ENCODE measurements at regions not wholly inside any gene's neighbourhood (a gene's known extent, or its start where the extent isn't known, plus 50 kb on each side); places are given as distances from the start of the nearest gene placed in this dataset.

GRCh38 chr16:75780669-75781068 lies 54.4 kb upstream of the CPHXL start:
- H3K27ac Mint-ChIP-seq: no peak overlapping the region
- H3K4me3 Mint-ChIP-seq: no peak overlapping the region
- no peaks in the 10 kb centered on the region for H3K9me3 Mint-ChIP-seq
- H3K27me3 Mint-ChIP-seq (ENCODE audit: insufficient read depth): peaks cover 27% of the 10 kb centered on the region
- H3K36me3 Mint-ChIP-seq (ENCODE audit: low read depth): no peaks in the 10 kb centered on the region
- intact Hi-C loops (cut with micrococcal nuclease): no loop called here
- no peaks in the 10 kb centered on the region for H3K4me1 Mint-ChIP-seq (ENCODE audit: low read depth)
- no peak for DNase-seq (ENCODE audit: low spot score)

GRCh38 chr16:75781683-75782343 lies 55.5 kb upstream of the CPHXL start:
- H3K4me1 Mint-ChIP-seq (ENCODE audit: low read depth): no peaks in the 10 kb centered on the region
- H3K4me3 Mint-ChIP-seq: no peak overlapping the region
- intact Hi-C loops (cut with micrococcal nuclease): no loop called here
- no peaks in the 10 kb centered on the region for H3K36me3 Mint-ChIP-seq (ENCODE audit: low read depth)
- no peaks in the 10 kb centered on the region for H3K9me3 Mint-ChIP-seq
- peaks cover 23% of the 10 kb centered on the region for H3K27me3 Mint-ChIP-seq (ENCODE audit: insufficient read depth)
- no peak overlapping the region for H3K27ac Mint-ChIP-seq
- no peak for DNase-seq (ENCODE audit: low spot score)

- no peaks in the 10 kb centered on the region for H3K9me3 Mint-ChIP-seq
- H3K27ac Mint-ChIP-seq: no peak overlapping the region
- peaks cover 11% of the 10 kb centered on the region for H3K27me3 Mint-ChIP-seq (ENCODE audit: insufficient read depth)
- DNase-seq (ENCODE audit: low spot score): no peak
- intact Hi-C loops (cut with micrococcal nuclease): no loop called here
- no peaks in the 10 kb centered on the region for H3K4me1 Mint-ChIP-seq (ENCODE audit: low read depth)
- no peak overlapping the region for H3K4me3 Mint-ChIP-seq
- no peaks in the 10 kb centered on the region for H3K36me3 Mint-ChIP-seq (ENCODE audit: low read depth)
Observed at GRCh38 chr16:75787440-75787839, 61.1 kb upstream of the CPHXL start.

- DNase-seq (ENCODE audit: low spot score): no peak
- no peak overlapping the region for H3K4me3 Mint-ChIP-seq
- peaks cover 2% of the 10 kb centered on the region for H3K27me3 Mint-ChIP-seq (ENCODE audit: insufficient read depth)
- no peaks in the 10 kb centered on the region for H3K4me1 Mint-ChIP-seq (ENCODE audit: low read depth)
- intact Hi-C loops (cut with micrococcal nuclease): loop anchor here (1.0 kb wide), 2 partner anchors 864 to 1382 kb away; no protein-coding TSS in a partner anchor
- H3K9me3 Mint-ChIP-seq: no peaks in the 10 kb centered on the region
- H3K36me3 Mint-ChIP-seq (ENCODE audit: low read depth): no peaks in the 10 kb centered on the region
- no peak overlapping the region for H3K27ac Mint-ChIP-seq
Observed at GRCh38 chr16:75789237-75789636, 62.9 kb upstream of the CPHXL start.

GRCh38 chr16:75792771-75793492 lies 66.6 kb upstream of the CPHXL start:
- Mint-ChIP-seq H3K27ac (no peak overlapping the region), H3K4me1 (ENCODE audit: low read depth) (no peaks in the 10 kb centered on the region), H3K27me3 (ENCODE audit: insufficient read depth) (peaks cover 3% of the 10 kb centered on the region), H3K36me3 (ENCODE audit: low read depth) (no peaks in the 10 kb centered on the region), H3K9me3 (no peaks in the 10 kb centered on the region), H3K4me3 (no peak overlapping the region)
- intact Hi-C loops (cut with micrococcal nuclease): no loop called here
- no peak for DNase-seq (ENCODE audit: low spot score)

- peaks cover 3% of the 10 kb centered on the region for H3K27me3 Mint-ChIP-seq (ENCODE audit: insufficient read depth)
- H3K4me1 Mint-ChIP-seq (ENCODE audit: low read depth): no peaks in the 10 kb centered on the region
- intact Hi-C loops (cut with micrococcal nuclease): no loop called here
- no peak overlapping the region for H3K4me3 Mint-ChIP-seq
- H3K27ac Mint-ChIP-seq: no peak overlapping the region
- H3K36me3 Mint-ChIP-seq (ENCODE audit: low read depth): no peaks in the 10 kb centered on the region
- no peaks in the 10 kb centered on the region for H3K9me3 Mint-ChIP-seq
- DNase-seq (ENCODE audit: low spot score): no peak
Observed at GRCh38 chr16:75793641-75794040, 67.4 kb upstream of the CPHXL start.

- H3K4me3 Mint-ChIP-seq: no peak overlapping the region
- H3K27ac Mint-ChIP-seq: no peak overlapping the region
- H3K4me1 Mint-ChIP-seq (ENCODE audit: low read depth): no peaks in the 10 kb centered on the region
- H3K27me3 Mint-ChIP-seq (ENCODE audit: insufficient read depth): peaks cover 3% of the 10 kb centered on the region
- no peaks in the 10 kb centered on the region for H3K36me3 Mint-ChIP-seq (ENCODE audit: low read depth)
- intact Hi-C loops (cut with micrococcal nuclease): no loop called here
- H3K9me3 Mint-ChIP-seq: no peaks in the 10 kb centered on the region
- DNase-seq (ENCODE audit: low spot score): no peak
Observed at GRCh38 chr16:75794426-75794825, 68.1 kb upstream of the CPHXL start.

- intact Hi-C loops (cut with micrococcal nuclease): no loop called here
- Mint-ChIP-seq H3K27ac (no peak overlapping the region), H3K4me1 (ENCODE audit: low read depth) (no peaks in the 10 kb centered on the region), H3K36me3 (ENCODE audit: low read depth) (no peaks in the 10 kb centered on the region), H3K4me3 (no peak overlapping the region), H3K9me3 (no peaks in the 10 kb centered on the region), H3K27me3 (ENCODE audit: insufficient read depth) (peaks cover 3% of the 10 kb centered on the region)
- no peak for DNase-seq (ENCODE audit: low spot score)
Observed at GRCh38 chr16:75798714-75799113, 72.4 kb upstream of the CPHXL start.

- H3K36me3 Mint-ChIP-seq (ENCODE audit: low read depth): no peaks in the 10 kb centered on the region
- H3K4me3 Mint-ChIP-seq: no peak overlapping the region
- intact Hi-C loops (cut with micrococcal nuclease): no loop called here
- H3K27me3 Mint-ChIP-seq (ENCODE audit: insufficient read depth): peaks cover 3% of the 10 kb centered on the region
- H3K9me3 Mint-ChIP-seq: no peaks in the 10 kb centered on the region
- H3K27ac Mint-ChIP-seq: no peak overlapping the region
- H3K4me1 Mint-ChIP-seq (ENCODE audit: low read depth): no peaks in the 10 kb centered on the region
- no peak for DNase-seq (ENCODE audit: low spot score)
Observed at GRCh38 chr16:75801307-75801706, 75.0 kb upstream of the CPHXL start.

- no peaks in the 10 kb centered on the region for H3K4me1 Mint-ChIP-seq (ENCODE audit: low read depth)
- no peak overlapping the region for H3K4me3 Mint-ChIP-seq
- no peaks in the 10 kb centered on the region for H3K27me3 Mint-ChIP-seq (ENCODE audit: insufficient read depth)
- intact Hi-C loops (cut with micrococcal nuclease): no loop called here
- H3K9me3 Mint-ChIP-seq: no peaks in the 10 kb centered on the region
- no peak for DNase-seq (ENCODE audit: low spot score)
- H3K36me3 Mint-ChIP-seq (ENCODE audit: low read depth): no peaks in the 10 kb centered on the region
- H3K27ac Mint-ChIP-seq: no peak overlapping the region
Observed at GRCh38 chr16:75803753-75804152, 77.5 kb upstream of the CPHXL start.

- no peaks in the 10 kb centered on the region for H3K9me3 Mint-ChIP-seq
- no peaks in the 10 kb centered on the region for H3K4me1 Mint-ChIP-seq (ENCODE audit: low read depth)
- no peak for DNase-seq (ENCODE audit: low spot score)
- intact Hi-C loops (cut with micrococcal nuclease): no loop called here
- no peak overlapping the region for H3K4me3 Mint-ChIP-seq
- H3K36me3 Mint-ChIP-seq (ENCODE audit: low read depth): no peaks in the 10 kb centered on the region
- no peak overlapping the region for H3K27ac Mint-ChIP-seq
- no peaks in the 10 kb centered on the region for H3K27me3 Mint-ChIP-seq (ENCODE audit: insufficient read depth)
Observed at GRCh38 chr16:75804368-75804767, 78.1 kb upstream of the CPHXL start.

GRCh38 chr16:75805946-75806345 lies 79.7 kb upstream of the CPHXL start:
- Mint-ChIP-seq H3K9me3 (no peaks in the 10 kb centered on the region), H3K4me1 (ENCODE audit: low read depth) (no peaks in the 10 kb centered on the region), H3K27ac (no peak overlapping the region), H3K27me3 (ENCODE audit: insufficient read depth) (no peaks in the 10 kb centered on the region), H3K4me3 (no peak overlapping the region), H3K36me3 (ENCODE audit: low read depth) (no peaks in the 10 kb centered on the region)
- DNase-seq (ENCODE audit: low spot score): no peak
- intact Hi-C loops (cut with micrococcal nuclease): no loop called here

GRCh38 chr16:75806487-75806886 lies 80.2 kb upstream of the CPHXL start:
- no peaks in the 10 kb centered on the region for H3K4me1 Mint-ChIP-seq (ENCODE audit: low read depth)
- DNase-seq (ENCODE audit: low spot score): no peak
- no peaks in the 10 kb centered on the region for H3K9me3 Mint-ChIP-seq
- H3K27ac Mint-ChIP-seq: no peak overlapping the region
- H3K4me3 Mint-ChIP-seq: no peak overlapping the region
- no peaks in the 10 kb centered on the region for H3K27me3 Mint-ChIP-seq (ENCODE audit: insufficient read depth)
- H3K36me3 Mint-ChIP-seq (ENCODE audit: low read depth): no peaks in the 10 kb centered on the region
- intact Hi-C loops (cut with micrococcal nuclease): no loop called here
